Right renal cortex interstitium (tissue), 3 donors: ENCODE measurements at regions not wholly inside any gene's neighbourhood (a gene's known extent, or its start where the extent isn't known, plus 50 kb on each side); places are given as distances from the start of the nearest gene placed in this dataset.

Experiments used
- DNase-seq, 3 donors: peaks; one replicate each; pipeline ENCODE4 v3.0.0-alpha.2; 2013; ENCODE audit warnings: low read depth in 3 of 3, low spot score in 2 of 3

DNA sequence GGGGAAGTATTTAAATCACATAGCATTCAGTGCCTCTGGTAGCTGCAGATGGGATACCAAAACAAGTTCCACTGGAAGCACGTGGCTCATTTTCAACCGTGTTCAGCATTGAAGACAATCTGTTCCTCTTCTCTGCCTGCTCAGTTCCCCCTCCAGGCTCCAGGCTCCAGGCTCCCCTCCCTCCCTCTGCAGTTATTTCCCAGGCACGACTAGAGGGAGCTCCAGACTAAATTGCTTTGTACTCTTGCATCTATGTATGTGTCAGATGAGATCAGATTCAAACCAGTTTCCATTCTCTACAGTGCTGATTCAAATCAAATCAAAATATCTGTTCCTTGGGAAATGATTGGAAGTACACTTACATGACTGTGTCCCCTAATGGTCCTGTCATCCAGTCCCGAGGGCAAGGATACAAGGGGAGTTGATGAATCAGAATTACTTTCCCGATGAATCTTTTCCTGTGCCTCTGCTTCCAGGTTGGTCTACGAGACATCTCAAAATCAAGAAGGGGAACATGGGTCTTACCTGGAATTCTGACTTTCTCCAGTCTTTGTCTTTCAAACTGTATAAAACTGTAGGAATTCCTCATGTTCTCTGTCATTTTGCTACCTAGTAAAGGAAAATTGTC is 600.5 kb downstream of the EDEM1 start:
- peak in 1 of 3 donors; percentile 44 for DNase-seq

- DNase-seq: no peak
Observed at GRCh38 chr3:5788496-5788895, 601.0 kb downstream of the EDEM1 start.

DNA sequence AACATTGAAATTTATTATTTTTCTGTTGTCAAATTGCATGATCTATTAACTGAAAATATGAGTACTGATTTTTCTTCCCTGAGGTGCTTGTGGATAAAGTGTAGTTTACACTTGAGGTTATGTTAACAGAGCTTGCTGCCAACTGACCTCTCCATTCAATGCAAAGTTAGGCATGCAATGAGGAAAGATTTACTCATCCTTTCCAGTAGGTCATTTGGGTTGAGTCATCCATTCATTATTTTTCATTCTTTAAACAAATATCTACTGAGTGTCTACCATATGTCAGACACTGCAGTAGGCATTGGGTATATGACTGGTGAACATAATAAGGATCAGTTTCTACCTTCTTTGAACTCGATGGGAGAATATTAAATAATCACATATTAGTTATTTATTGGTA is 604.1 kb downstream of the EDEM1 start:
- no peak for DNase-seq

- no peak for DNase-seq
Observed at GRCh38 chr3:5796541-5796940, 609.0 kb downstream of the EDEM1 start.

- DNase-seq: no peak
Observed at GRCh38 chr3:5798809-5799208, 611.3 kb downstream of the EDEM1 start.

- DNase-seq: no peak
Observed at GRCh38 chr3:5799398-5799797, 611.9 kb downstream of the EDEM1 start.

- no peak for DNase-seq
Observed at GRCh38 chr3:5800965-5801364, 613.5 kb downstream of the EDEM1 start.

DNA sequence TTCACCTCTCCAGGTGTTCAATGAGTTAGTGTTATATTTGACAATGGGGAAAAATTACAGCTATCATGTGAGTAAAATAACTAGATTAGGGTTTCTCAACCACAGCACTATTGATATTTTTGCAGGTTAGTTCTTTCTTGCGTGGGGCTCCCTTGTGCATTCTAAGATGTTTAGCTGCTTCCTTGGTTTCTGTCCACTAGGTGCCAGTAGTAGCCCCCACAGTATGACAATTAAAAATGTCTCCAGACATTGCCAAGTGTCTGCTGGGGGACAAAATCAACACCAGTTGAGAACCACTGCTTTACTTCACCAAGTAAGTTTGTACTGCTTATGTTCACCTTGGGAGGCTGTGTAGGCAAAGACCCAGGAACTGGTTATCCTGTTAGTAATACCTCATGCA is 618.7 kb downstream of the EDEM1 start:
- no peak for DNase-seq

DNA sequence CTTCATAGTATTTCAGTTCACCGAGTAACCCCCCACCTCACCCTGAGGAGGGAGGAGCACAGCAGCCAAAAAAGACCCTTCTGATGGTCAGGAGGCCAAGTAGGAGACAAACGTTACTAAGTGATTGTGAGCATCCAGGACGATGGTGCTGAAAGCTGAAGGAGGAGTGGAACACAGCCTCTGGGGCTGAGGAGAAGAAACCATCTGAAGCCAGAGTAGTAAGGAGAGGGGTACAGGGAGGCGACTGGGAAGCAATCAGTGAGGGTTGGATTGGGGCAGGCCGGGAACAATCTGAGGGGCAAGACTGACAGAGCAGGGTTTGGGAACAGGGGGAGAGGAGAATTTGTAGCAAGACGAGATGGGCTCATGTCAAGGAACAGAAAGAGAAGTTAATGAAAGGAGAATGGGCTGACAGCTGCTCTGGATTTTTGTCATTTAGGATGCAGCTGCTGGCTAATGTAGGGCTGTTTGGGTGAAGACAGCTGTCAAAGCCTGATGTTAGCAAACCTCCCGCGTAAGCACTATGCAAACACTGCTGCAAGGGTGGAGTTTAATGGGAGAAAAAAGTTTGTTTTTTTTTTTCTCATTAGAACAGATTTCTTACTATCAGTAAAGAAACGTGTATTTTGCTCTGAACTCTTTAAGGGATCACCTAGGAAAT is 622.2 kb downstream of the EDEM1 start:
- no peak for DNase-seq

DNA sequence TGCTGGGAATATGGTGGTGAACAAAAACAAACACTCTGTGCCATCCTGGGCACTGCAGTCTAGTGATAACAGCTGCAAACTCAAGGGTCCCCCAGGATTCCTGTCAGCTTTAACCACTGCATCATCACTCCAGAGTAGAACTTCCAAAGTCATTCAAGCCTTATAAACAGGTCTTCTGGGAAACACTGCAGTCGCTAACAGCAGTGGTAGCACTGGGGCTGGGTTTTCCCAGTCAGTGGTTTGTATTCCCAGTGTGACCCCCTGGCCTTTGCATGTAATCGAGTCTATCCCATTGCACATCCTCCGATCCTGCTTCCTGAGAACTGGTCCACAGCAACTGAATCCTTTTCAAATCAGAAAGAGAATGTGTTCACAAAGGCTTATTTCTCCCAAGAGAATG is 623.5 kb downstream of the EDEM1 start:
- no peak for DNase-seq

DNA sequence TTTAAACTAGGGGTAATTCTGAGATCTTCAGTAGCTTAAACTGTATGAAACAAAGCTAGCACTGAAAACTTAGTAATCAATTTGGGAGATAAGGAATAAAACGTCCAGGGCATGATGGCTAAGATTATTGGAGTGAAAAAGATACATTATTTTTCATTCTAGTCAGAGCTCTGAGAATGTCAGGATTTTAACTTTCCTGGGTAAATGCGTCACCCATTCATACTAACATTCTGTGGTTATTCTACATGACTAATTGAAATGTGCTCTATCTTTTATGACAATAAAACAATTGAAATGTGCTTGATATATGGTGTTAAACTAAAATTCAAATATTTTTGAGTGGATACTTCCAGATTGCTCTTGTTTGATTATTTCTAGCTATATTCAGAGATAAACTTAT is 626.0 kb downstream of the EDEM1 start:
- DNase-seq: no peak

- DNase-seq: no peak
Observed at GRCh38 chr3:5822843-5823242, 635.3 kb downstream of the EDEM1 start.

GRCh38 chr3:5826467-5826866 is 639.0 kb downstream of the EDEM1 start:
- no peak for DNase-seq

- no peak for DNase-seq
Observed at GRCh38 chr3:5828251-5828650, 640.7 kb downstream of the EDEM1 start.

DNA sequence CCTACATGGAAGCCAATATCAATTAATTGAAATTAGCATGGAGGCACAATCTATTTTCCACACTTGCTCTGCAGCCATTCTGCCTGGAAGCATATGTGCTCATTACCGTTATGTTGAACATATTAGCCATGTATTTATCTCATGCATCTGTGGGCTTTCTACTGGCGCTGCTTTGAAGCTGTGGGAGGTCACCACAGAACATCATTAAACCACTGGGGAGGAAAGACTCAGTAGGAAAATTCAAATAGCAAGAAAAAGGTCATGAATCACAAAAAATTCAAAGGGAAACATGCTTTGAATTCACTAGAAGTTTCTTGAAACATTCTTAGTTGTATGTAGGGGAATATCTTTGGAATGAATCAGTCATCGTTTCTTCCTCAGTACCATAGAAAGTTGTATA is 652.5 kb downstream of the EDEM1 start:
- DNase-seq: no peak

GRCh38 chr3:5841599-5841998 is 654.1 kb downstream of the EDEM1 start:
- DNase-seq: no peak

GRCh38 chr3:5846261-5846660 is 658.8 kb downstream of the EDEM1 start:
- no peak for DNase-seq

- no peak for DNase-seq
Observed at GRCh38 chr3:5861151-5861550, 673.6 kb downstream of the EDEM1 start.

GRCh38 chr3:5874931-5875341 is 687.4 kb downstream of the EDEM1 start:
- no peak for DNase-seq

DNA sequence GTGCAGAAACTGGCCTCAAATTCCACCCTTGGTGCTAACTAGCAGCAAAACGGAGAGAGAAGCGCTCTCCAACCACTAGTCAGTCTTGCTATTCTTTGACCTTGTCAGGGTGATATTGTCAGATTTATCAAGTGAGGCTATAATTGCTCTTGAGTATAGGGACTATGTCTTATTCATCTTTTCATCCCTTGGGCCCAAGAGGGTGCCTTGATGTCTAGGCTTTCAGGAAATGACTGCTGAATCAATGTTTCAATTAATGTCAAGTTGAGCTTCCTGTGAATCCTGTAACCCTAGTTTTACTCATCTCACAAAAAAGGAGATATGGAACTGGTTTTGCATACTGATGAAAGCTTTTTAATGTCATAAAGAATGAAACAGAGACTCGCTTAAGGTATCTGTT is 701.3 kb downstream of the EDEM1 start:
- no peak for DNase-seq

GRCh38 chr3:5889374-5889773 is 701.9 kb downstream of the EDEM1 start:
- no peak for DNase-seq

DNA sequence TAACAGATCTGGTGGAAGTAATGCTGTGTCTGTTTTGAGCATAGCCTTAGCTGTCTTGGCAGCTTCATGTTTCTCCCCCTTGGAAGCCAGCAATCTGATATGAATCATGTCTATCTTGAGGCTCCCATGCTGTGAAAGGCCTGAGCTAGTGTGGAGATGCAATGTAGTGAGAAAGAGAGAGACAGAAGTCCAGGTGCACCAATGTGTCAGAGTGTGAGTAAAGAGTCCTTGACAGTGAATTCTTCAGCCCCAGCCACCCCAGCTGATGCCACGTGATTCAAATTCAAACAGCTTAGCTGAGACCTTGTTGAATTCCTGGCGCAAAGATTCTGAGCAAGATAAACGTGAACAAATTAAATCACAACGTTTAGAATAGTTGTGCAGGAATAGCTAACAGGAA is 704.2 kb downstream of the EDEM1 start:
- peak in 1 of 3 donors; percentile 6 for DNase-seq

DNA sequence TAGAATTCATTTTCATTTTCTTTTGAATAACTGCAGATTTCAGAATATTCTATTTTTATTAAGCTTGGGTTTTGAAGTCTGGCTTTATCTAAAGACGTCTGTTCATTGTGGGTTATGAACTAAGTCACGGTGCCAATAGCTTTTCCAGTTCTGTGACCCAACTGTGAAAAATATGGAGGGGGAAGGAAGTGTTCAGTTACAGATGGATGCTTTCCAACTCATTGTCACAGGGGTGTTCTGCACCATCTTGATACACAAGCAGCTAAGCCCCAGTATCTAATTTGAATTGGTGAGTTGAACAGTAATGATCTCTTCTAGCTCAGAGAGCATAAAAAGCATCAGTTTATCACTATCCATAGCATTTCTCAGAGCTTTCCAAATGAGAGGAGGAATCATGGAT is 710.6 kb downstream of the EDEM1 start:
- DNase-seq: no peak
